Activated CD8-positive, alpha-beta T cell treated with anti-CD3 and anti-CD28 coated beads for 36 hours (primary cell): ENCODE measurements at regions not wholly inside any gene's neighbourhood (a gene's known extent, or its start where the extent isn't known, plus 50 kb on each side); places are given as distances from the start of the nearest gene placed in this dataset.

Source experiments
- ATAC-seq: fragments of 200-7000 bp; cut with Tn5 transposase; one replicate; pipeline ENCODE4 v1.10.0; 2021; ENCODE audit warnings: mild to moderate bottlenecking, moderate library complexity
- CTCF ChIA-PET: fragments of 350-600 bp; sonication (Branson Sonifier 250); formaldehyde crosslinking; loops from one replicate; lab custom pipeline; 2021; ENCODE audit warnings: antibody characterized with exemption; lab: Charles Lee
- POLR2A ChIA-PET: fragments of 350-600 bp; sonication (Branson Sonifier 250); formaldehyde crosslinking; loops from one replicate; lab custom pipeline; 2021; ENCODE audit warnings: antibody characterized with exemption; lab: Charles Lee
- DNase-seq: peaks from one replicate; pipeline ENCODE4 v3.0.0-alpha.2; 2020
- H3K27ac Mint-ChIP-seq: one replicate; pipeline ENCODE4 v1.8.0; 2021; ENCODE audit warnings: mild to moderate bottlenecking, mixed read lengths
- H3K27me3 Mint-ChIP-seq: one replicate; pipeline ENCODE4 v1.8.0; 2021; ENCODE audit warnings: mixed read lengths
- H3K36me3 Mint-ChIP-seq: one replicate; pipeline ENCODE4 v1.8.0; 2021; ENCODE audit warnings: low read depth, mixed read lengths
- H3K4me1 Mint-ChIP-seq: one replicate; pipeline ENCODE4 v1.8.0; 2021; ENCODE audit warnings: low read depth, mixed read lengths
- H3K4me3 Mint-ChIP-seq: one replicate; pipeline ENCODE4 v1.8.0; 2021; ENCODE audit warnings: mild to moderate bottlenecking, moderate library complexity, mixed read lengths
- H3K9me3 Mint-ChIP-seq: one replicate; pipeline ENCODE4 v1.8.0; 2021; ENCODE audit warnings: mixed read lengths
- intact Hi-C: fragments of 100-400 bp; cut with micrococcal nuclease; formaldehyde crosslinking; loops from one replicate; pipeline ENCODE4 v1.10.0; 2022
- TF ChIP-seq, protein P1 (sequence below): fragments of 200-600 bp; IDR thresholded peaks from one replicate; pipeline ENCODE4 v1.8.0; 2022; ENCODE audit warnings: antibody characterized with exemption, mild to moderate bottlenecking

DNA sequence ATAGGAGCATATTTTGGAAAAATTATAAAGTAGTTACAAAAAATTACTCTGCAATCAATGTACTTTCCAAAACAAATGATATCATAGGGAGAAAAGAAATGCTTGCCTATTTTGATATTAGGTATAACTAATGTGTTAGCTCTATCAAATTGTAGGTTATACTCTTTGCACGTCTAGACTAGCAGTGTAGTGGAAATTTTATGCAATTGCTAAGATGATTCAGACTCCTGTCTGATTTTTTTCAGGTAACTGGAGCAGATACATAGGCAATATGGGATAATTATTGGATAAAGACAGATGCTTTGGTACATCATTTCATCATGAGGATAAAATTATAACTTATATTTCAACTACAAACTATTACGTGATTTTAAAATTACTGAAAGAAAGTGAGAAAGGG, 918.3 kb downstream of the EPHA4 start:
- Mint-ChIP-seq H3K4me1 (no peaks in the 10 kb centered on the region), H3K27me3 (peaks cover 5% of the 10 kb centered on the region), H3K27ac (no peak overlapping the region), H3K4me3 (no peak overlapping the region), H3K9me3 (no peaks in the 10 kb centered on the region), H3K36me3 (no peaks in the 10 kb centered on the region)
- no peak for ATAC-seq
- intact Hi-C loops: no loop called here
- TF ChIP-seq, protein P1, sequence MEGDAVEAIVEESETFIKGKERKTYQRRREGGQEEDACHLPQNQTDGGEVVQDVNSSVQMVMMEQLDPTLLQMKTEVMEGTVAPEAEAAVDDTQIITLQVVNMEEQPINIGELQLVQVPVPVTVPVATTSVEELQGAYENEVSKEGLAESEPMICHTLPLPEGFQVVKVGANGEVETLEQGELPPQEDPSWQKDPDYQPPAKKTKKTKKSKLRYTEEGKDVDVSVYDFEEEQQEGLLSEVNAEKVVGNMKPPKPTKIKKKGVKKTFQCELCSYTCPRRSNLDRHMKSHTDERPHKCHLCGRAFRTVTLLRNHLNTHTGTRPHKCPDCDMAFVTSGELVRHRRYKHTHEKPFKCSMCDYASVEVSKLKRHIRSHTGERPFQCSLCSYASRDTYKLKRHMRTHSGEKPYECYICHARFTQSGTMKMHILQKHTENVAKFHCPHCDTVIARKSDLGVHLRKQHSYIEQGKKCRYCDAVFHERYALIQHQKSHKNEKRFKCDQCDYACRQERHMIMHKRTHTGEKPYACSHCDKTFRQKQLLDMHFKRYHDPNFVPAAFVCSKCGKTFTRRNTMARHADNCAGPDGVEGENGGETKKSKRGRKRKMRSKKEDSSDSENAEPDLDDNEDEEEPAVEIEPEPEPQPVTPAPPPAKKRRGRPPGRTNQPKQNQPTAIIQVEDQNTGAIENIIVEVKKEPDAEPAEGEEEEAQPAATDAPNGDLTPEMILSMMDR: no peak
- CTCF ChIA-PET: no interaction called here
- POLR2A ChIA-PET: no interaction called here
- no peak for DNase-seq

DNA sequence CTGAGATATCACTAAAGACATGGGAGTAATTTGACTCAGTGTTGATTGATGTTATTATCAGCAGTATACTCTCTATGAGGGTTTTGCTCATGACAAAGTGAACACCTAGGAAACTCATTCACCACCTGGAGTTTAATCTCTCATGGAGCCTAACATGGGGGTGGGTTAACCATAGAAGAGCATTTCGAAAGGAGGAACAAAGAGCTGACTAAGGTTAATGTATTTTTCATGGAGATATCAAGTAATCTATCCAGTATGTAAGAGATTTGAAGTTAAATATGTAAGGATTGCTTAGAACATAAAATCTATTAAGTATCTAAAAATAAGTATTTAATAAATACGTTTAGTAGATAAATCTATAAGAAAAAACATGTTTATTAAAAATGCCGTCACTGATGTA, 917.8 kb downstream of the EPHA4 start:
- POLR2A ChIA-PET: no interaction called here
- ATAC-seq (no peak), DNase-seq (no peak)
- no peaks in the 10 kb centered on the region for H3K36me3 Mint-ChIP-seq
- H3K27ac Mint-ChIP-seq: no peak overlapping the region
- TF ChIP-seq, protein P1: no peak
- H3K4me1 Mint-ChIP-seq: no peaks in the 10 kb centered on the region
- no peaks in the 10 kb centered on the region for H3K9me3 Mint-ChIP-seq
- H3K27me3 Mint-ChIP-seq: peaks cover 5% of the 10 kb centered on the region
- intact Hi-C loops: no loop called here
- CTCF ChIA-PET: no interaction called here
- H3K4me3 Mint-ChIP-seq: no peak overlapping the region

DNA sequence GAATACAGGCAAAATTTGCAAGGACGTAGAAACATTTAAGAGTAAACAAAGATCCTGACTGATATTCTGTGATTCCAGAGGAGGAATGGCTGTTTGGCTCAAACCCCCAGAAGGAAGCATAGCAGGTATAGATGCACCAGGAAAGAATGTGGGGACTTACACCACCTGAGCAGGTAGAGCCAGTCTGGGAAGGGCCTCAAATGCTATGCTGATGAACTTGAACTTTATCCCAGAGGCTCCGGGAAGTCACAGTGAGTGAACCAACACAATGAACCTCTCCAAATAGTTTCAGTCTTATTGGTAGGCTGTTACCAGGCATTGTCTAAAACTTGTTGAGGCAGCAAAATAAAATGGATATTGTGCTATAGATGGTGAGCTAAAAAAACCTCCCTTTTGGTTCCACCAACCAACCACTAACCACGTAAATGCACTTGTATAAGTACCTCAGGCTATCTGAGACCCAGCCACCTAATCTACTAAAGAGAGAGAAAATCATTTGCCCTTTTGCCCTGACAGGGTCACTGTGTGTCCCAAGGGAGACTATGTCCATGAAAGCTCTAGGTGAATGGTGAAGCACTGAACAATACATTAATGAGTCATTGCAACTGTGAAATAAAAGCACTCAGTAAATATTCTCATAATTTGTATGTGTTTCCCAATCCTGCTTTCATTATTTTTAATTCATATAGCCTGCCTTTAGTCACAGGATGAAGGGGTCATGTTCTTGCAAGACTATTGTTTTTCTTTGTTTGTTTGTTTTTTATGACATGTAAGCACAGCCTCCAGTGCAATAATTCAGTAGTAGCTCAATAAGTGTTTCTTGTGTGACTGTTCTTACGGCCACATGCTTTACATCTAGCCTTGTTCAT, 911.6 kb downstream of the EPHA4 start:
- POLR2A ChIA-PET: no interaction called here
- ATAC-seq (no peak), DNase-seq (no peak)
- Mint-ChIP-seq H3K4me1 (no peaks in the 10 kb centered on the region), H3K36me3 (no peaks in the 10 kb centered on the region), H3K27ac (no peak overlapping the region), H3K4me3 (no peak overlapping the region), H3K27me3 (no peaks in the 10 kb centered on the region), H3K9me3 (no peaks in the 10 kb centered on the region)
- CTCF ChIA-PET: interaction anchor here (1.0 kb wide), 1 partner anchor 912 kb away, joined by 3 read pairs; no protein-coding TSS in a partner anchor
- intact Hi-C loops: no loop called here
- TF ChIP-seq, protein P1: no peak

DNA sequence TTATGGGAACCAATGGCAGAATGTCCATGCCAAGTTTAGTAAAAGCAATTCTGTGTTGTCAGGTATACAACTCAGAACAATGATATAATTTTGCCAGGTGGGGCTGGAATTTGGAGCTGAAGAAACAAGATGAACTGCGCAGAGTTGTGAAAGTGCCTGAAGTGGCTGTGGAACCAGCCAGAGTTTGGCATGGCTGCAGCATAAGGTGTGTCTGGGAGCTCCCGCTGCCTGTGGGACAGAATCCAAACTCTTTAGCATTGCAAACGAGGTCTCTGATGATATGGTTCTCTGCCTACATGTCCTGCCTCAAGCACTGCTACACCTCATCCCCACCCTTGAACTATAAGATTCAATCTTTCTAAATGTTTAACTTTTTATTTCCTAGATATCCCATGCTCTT, 909.7 kb downstream of the EPHA4 start:
- Mint-ChIP-seq H3K4me3 (no peak overlapping the region), H3K27ac (no peak overlapping the region), H3K9me3 (no peaks in the 10 kb centered on the region), H3K36me3 (no peaks in the 10 kb centered on the region), H3K27me3 (no peaks in the 10 kb centered on the region), H3K4me1 (no peaks in the 10 kb centered on the region)
- intact Hi-C loops: no loop called here
- ATAC-seq (no peak), DNase-seq (no peak)
- ChIA-PET CTCF (no interaction called here), POLR2A (no interaction called here)
- TF ChIP-seq, protein P1: no peak

DNA sequence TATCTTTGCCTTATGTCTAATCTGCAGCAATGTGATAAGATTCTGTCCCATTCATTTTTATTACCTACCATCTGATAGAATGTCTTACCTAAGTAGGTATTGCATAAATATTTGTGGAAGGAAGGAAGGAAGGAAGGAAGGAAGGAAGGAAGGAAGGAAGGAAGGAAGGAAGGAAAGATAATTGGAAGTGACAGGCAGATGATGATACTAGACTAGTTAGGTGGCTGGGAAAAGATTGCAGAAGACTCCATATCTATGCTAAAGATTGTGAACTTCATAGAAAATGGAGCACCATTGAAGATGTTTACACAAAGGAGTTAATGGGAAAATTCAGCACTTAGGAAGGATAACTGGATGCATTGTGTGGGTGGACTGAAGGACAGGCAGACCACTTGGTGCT, 909.0 kb downstream of the EPHA4 start:
- H3K27ac Mint-ChIP-seq: no peak overlapping the region
- no peaks in the 10 kb centered on the region for H3K36me3 Mint-ChIP-seq
- H3K4me3 Mint-ChIP-seq: no peak overlapping the region
- DNase-seq: no peak
- ATAC-seq: no peak
- H3K27me3 Mint-ChIP-seq: no peaks in the 10 kb centered on the region
- ChIA-PET POLR2A (no interaction called here), CTCF (no interaction called here)
- H3K4me1 Mint-ChIP-seq: no peaks in the 10 kb centered on the region
- H3K9me3 Mint-ChIP-seq: no peaks in the 10 kb centered on the region
- TF ChIP-seq, protein P1: no peak
- intact Hi-C loops: no loop called here
